ENCODE measurements at regions not wholly inside any gene's neighbourhood (a gene's known extent, or its start where the extent isn't known, plus 50 kb on each side); places are given as distances from the start of the nearest gene placed in this dataset.
"Not testable (repeated sequence)": the region's sequence is repeated elsewhere in the genome, so short reads cannot be mapped to it uniquely, and the experiment has no call there.

DNA sequence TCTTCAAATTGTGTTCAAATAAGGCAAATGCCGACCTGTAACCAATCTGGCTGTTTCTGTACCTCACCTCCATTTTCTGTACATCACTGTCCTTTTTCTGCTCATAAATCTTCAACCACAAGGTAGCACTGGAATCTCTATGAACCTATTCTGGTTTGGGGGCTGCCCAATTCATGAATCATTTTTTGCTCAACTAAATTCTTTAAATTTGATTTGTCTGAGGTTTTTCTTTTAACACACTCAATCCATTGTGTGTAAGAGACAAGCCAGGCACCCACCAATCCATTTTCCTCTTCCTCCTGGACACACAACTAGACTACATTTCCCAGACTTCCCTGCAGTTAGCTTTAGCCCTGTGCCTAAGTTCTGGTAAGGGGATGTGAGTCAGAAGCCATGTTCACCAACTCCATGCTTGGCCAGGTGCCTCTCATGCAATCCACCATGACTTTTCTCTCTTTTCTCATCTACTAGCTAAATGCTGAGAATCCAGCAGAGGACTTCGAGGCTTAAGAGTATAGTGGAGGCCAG lies 193.2 kb upstream of the KLF3 start:
- no peak for DNase-seq (ENCODE audit: low spot score)

GRCh38 chr4:38482696-38483095 lies 181.3 kb upstream of the KLF3 start:
- DNase-seq (ENCODE audit: low spot score), result no peak

GRCh38 chr4:38483628-38484027 lies 180.4 kb upstream of the KLF3 start:
- not testable (repeated sequence) for DNase-seq (ENCODE audit: low spot score)

DNA sequence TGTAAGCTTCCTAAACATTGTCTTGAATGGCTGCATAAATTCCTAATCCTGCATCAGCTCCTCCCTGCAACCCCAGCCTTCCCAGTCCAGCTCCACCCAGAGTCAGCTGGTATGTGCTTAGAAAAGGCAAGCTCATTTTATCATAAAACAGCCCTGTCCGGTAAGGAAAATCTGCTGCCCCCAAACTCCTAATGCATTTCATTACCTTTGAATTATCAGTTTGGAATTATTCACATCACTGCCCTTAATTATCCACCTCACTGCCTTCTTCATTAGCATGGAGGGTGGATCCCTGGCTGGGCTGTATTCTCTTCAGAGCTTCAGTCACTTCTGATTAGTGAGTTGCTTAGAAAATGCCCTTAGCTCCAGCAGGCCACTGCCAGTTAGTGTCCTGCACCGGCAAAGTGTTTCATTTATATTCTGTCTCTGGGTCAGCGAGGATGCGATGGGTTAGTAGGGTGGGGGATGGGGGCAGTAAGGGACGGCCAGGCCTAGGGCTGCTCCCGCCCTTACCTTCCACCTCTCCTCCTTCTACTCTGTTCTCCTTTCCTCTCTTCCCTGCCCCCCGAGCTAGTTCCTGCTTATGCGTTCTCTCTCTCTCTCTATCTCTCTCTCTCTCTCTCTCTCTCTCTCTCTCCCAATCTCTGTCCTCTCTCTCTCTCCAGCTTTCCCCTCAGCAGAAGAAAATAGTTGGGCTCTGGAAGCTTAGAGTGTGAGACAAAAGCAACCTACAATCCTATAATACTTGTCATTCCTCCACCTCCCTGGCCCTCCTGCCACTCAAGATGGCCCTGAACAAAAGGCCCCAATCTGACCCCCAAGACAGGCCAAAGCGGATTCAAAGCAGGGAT lies 174.8 kb upstream of the KLF3 start:
- DNase-seq (ENCODE audit: low spot score), result peak; percentile 14

GRCh38 chr4:38489924-38490639 lies 173.9 kb upstream of the KLF3 start:
- peak; percentile 70 for DNase-seq (ENCODE audit: low spot score)

DNA sequence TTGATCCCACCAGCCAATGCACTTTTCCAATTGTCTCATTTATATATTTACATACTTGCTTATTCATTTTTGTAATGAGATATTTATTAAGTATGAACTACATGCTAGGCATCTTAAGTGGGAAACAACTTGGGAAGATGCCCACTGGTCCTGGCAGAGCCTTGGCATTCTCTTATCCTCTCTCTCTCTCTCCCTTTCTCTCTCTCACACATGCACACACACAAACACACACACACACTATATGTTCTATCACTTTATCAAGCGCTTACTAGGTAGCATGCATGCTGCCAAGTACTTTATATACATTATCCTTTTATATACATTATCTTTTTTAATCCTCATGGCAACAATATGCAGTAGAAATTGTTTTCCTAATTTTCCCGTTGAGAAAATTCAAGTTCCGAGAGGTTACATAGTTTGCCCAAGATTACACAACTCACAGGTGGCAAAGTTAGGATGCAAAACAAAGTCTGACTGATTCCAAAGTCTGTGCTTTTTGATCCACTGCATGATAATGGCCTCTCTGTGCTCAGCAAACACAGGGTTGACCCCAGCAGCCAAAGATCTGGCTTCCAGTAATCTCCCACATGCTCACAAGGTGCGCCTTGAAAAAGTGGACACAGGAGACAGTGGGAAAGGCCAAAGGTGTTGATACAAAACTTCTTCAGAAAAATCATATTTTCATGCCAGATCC lies 173.1 kb upstream of the KLF3 start:
- peak; percentile 9 for DNase-seq (ENCODE audit: low spot score)

GRCh38 chr4:38491854-38492478 lies 172.0 kb upstream of the KLF3 start:
- DNase-seq (ENCODE audit: low spot score), result no peak

GRCh38 chr4:38493066-38493465 lies 170.9 kb upstream of the KLF3 start:
- DNase-seq (ENCODE audit: low spot score), result no peak

GRCh38 chr4:38495446-38495845 lies 168.6 kb upstream of the KLF3 start:
- DNase-seq (ENCODE audit: low spot score), result no peak

GRCh38 chr4:38497121-38497520 lies 166.9 kb upstream of the KLF3 start:
- DNase-seq (ENCODE audit: low spot score), result peak; percentile 42

DNA sequence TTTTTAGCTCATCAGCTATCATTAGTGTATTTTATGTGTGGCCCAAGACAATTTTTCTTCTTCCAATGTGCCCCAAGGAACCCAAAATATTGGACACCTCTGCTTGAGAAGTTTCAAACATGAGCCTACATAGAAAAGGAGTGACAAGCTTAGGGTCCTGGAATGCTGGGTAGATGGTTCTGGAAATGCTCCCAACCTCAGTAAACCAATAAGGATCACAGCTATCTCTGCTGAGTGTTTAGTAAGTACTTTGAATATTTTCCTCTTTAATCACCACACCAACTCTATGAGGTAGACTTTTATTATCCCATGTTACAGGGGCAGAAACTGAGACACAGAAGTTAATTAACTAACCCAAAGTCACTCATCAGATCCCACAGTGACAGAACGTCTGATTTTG lies 164.9 kb upstream of the KLF3 start:
- DNase-seq (ENCODE audit: low spot score), result no peak

- no peak for DNase-seq (ENCODE audit: low spot score)
Observed at GRCh38 chr4:38500433-38500832, 163.6 kb upstream of the KLF3 start.

- no peak for DNase-seq (ENCODE audit: low spot score)
Observed at GRCh38 chr4:38501698-38502097, 162.3 kb upstream of the KLF3 start.

GRCh38 chr4:38503689-38504395 lies 160.2 kb upstream of the KLF3 start:
- no peak for DNase-seq (ENCODE audit: low spot score)

- DNase-seq (ENCODE audit: low spot score), result no peak
Observed at GRCh38 chr4:38504396-38504715, 159.6 kb upstream of the KLF3 start.

DNA sequence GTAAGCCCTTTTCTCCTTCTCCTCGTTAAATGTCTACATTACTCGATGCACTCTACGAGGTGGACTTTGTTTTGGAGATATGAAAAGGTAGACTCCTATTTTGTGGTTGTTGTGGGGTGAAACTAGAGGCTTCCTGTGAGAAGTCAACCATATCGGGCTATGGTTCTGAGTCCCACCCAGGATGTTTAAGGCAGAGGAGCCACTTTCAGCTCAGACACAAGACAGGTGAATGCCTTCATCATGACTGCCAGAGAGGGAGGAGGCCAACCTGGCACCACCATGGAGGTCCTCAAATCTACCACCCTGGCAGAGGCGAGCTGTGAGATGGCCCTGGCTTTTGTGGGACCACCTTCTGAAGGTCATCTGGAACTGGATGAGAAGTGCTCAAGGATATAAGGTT lies 154.4 kb upstream of the KLF3 start:
- no peak for DNase-seq (ENCODE audit: low spot score)

DNA sequence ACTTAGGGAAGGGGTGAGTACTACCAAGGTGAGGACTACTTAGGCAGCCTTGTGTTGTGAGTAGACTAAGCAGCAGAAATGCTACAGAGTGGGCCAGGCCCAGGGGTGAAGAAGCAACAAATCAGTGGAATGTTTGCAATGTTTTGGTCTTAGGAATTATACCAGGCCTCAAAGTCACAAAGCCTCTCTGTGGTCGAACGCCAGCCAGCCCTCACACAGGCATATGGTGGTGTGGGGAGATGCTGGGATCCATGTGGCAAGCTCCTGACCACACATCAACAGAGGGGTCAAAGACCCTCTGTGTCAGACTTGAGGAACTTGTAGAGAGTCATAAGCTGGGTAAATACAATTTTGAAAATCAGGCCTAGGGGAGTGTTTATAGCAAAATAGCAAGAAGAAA lies 153.8 kb upstream of the KLF3 start:
- no peak for DNase-seq (ENCODE audit: low spot score)

- DNase-seq (ENCODE audit: low spot score), result no peak
Observed at GRCh38 chr4:38511702-38512101, 152.3 kb upstream of the KLF3 start.

- no peak for DNase-seq (ENCODE audit: low spot score)
Observed at GRCh38 chr4:38512840-38513239, 151.2 kb upstream of the KLF3 start.

DNA sequence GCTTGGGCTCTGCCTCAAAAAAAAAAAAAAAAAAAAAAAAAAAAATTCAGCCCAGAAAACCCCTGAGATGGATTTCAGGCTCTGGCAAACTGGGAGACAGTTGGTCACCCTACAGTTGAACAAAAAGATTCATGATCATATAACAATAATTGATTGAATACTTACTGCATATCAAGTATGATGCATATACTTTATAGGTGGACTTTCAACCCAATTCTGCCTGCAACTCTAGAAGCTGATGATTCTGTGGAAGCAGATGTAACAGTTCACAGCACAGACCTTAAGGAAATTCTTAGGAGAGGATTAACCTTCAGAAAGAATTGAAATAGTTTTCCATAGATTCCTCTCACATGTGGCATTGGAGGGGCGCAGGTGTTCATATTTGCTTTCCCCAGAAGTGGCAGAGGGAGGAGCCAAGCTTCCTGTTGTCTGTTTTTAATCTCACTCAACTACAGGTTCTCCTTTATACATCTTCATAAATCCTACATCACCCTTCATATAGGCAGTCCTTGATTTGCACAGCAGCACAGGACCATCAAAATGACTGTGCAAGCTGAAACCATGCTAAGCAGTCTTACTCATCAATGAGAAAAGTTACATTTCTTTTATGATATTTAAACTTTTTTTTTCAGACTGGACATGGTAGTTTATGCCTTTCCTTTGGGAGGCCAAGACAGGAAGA lies 149.4 kb upstream of the KLF3 start:
- DNase-seq (ENCODE audit: low spot score), result no peak

DNA sequence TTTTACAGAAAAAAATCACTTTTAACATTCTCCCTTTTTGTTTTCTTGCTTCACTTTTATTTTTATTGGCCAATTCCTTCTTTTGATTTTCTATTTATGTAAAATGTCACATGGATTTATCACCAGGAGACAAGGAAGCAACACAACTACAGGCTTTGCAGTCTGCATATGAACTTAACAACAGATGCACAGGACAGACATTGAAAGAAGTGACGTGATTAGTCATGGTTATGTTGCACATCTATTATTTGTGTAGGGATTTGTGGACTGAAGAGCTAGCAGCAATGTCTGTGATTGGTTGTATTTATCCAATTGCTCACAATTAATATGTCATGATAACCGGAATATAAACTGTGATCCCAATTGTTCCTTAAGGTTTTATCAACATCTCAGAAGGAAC lies 147.8 kb upstream of the KLF3 start:
- DNase-seq (ENCODE audit: low spot score), result no peak

All from pons (tissue), 1 donor.